GM18861 (cell line): ENCODE measurements at regions not wholly inside any gene's neighbourhood (a gene's known extent, or its start where the extent isn't known, plus 50 kb on each side); places are given as distances from the start of the nearest gene placed in this dataset.

Experiments used
- ATAC-seq: cut with Tn5 transposase; IDR thresholded peaks from one replicate; pipeline ENCODE4 v1.9.1; 2021; ENCODE audit not compliant: unreplicated experiment

DNA sequence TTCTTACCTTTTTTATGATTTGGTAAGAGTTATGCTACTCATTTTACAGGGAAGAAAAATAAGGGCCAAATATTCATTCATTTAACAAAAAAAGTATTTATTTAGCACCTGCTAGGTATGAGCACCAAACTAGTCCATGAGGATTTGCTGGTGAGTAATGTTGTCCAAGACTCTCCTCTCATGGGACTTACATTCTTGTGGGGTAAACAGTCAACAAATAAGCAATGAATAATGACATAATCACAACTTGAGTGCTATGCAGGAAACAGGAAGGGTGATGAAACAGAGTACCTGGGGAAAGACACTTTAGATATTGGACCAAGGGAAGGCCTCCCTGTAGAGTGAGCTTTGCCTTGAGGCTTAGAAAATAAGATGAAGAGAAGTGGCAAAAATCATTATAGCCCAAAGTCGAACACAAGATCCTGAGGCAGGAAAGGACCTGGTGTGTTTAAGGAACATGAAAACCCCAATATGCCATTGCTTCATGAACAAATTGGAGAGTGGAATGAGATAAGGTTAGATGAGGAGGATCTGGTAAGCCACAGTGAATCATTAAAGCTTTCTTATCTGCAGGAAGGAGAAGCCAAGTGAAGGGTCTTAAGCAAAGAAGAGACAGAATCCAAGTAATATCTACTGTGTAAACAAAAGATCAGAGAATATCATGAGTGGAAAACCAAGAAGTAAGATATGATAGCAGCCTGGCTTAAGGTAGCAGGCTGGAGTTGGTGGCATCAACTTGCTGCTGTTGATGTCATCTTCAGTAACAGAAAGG lies 294.5 kb upstream of the NBEA start:
- no peak for ATAC-seq

DNA sequence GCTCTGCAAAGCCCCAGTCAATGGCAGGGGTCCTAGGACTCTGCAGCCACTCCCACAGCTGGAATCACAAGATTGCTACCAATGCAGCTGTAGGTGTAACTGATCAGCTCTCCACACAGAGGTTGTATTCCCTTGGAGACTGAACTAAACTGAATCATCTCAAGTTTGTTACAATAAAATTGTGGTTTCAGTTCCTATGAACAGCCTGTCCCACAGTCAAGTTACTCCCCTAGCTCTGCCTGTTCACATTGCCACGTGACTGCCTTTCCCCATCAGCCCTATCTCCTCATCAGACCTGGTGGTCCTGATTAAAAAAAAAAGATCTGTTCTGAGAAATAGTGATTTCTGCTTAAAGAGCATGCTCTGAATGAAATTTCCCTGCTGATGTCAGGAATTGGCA lies 287.9 kb upstream of the NBEA start:
- no peak for ATAC-seq

DNA sequence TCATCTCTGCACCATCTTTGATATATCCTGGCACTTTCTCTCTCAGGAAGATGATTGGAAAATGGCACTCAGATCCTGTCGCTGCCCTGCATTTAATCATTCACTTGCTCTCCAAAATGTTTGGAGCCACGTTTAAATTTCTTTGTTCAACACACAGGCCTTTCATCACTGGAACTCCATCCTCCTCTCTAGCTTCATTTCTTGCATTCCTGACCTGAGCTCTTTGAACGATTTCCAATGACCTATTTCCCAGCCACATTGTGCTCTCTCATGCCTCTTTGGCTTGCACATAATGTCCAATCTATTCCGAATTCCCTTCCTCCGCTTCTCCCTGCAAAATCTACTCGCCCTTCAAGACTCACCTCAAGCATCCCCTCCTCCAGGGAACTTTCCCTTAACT lies 287.4 kb upstream of the NBEA start:
- no peak for ATAC-seq

DNA sequence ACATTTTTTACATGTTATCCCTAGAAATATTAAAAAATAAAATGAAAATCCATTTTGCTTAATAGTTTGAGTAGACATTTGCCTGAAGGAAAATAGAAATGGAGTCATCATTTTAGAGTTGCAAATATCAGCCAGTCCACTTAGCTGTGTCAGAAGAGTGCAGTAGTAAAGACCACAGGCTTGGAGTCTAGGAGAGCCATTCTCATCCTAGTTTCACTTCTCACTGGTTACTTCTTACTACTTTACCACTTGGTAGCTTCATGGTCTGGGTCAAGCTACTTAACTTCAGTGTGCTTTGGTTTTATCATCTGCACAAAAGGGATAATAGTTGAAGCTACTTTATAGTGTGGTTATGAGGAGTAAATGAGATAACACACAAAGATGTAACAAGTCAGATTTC lies 286.5 kb upstream of the NBEA start:
- no peak for ATAC-seq

GRCh38 chr13:34657716-34658115 lies 284.4 kb upstream of the NBEA start:
- ATAC-seq: no peak

- ATAC-seq: no peak
Observed at GRCh38 chr13:34667286-34668218, 274.5 kb upstream of the NBEA start.

GRCh38 chr13:34671137-34671536 lies 270.9 kb upstream of the NBEA start:
- no peak for ATAC-seq

- no peak for ATAC-seq
Observed at GRCh38 chr13:34672631-34673030, 269.4 kb upstream of the NBEA start.

DNA sequence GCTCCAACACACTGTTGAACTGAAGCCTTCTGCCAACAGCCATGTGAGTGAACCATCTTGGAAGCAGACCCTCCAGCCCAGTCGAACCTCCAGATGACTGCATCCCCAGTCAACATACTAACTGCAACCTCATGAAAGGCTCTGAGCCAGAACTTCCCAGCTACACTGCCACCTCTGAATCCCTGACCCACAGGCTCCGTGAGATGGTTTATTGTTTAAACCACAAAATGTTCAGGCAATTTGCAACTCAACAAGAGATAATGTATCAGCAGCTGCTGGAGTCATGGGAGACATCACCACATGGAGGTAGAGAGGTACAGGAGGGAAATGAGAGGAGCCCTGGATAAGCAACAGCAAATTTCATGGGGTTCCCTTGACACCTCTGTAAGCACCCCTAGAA lies 266.4 kb upstream of the NBEA start:
- ATAC-seq: no peak

GRCh38 chr13:34678154-34678553 lies 263.9 kb upstream of the NBEA start:
- ATAC-seq: no peak

GRCh38 chr13:34681405-34681955 lies 260.6 kb upstream of the NBEA start:
- ATAC-seq: no peak

- ATAC-seq: no peak
Observed at GRCh38 chr13:34695063-34695462, 247.0 kb upstream of the NBEA start.

GRCh38 chr13:34696296-34696695 lies 245.8 kb upstream of the NBEA start:
- no peak for ATAC-seq

DNA sequence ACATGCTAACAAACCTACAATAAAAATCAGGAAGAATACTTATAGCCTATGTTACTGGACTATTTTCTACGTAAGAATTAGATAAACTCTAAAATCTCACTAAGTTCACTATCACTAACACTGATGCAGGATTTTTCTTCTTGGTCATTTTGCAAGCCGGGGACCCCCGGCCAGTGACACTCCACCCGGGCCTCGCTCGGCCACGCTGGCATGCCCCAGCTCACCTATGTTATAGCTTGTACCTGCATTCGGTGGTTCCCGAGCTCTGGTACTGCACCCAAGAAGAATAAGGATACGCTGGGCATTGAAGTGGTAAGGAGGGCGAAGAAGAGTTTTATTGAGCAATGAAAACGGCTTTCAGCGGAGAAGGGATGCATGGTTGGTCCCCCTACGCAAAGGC lies 245.3 kb upstream of the NBEA start:
- ATAC-seq: no peak

DNA sequence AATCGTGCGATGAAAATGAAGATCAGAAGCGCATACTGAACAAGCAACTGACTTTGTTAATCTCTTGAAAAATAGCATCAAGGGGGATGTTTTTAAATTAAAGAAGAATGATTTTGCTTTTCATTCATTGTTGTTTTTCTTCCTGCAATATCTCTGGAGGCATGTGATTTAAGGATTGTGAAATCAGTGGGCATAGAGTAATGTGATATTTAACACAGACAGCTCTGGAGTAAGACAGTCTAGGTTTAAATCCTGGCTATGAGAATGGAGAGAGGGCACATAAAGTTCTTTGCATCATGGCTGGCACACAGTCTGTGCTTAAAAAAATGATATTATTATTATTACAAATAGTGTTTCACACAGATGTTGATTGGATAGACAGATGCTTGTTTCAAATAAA lies 243.1 kb upstream of the NBEA start:
- no peak for ATAC-seq

DNA sequence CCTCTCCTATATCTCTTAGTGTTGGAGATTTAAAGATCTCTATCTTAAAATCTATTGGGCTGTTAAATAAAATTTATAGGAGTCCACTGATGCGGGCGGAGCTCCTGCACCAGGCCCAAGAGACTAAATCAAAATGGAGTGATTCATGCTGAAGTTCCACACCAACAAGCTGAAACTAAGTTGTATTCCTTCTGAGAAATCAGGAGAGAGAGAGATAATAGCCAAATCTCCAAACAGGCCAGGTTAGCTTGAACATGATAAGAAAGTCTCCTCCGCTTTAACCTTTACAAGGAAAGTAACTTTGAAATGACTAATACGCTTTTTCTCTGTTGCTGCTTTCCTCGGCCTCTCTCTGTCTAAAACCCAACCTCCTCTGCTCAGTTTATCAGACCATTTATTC lies 241.9 kb upstream of the NBEA start:
- no peak for ATAC-seq

- ATAC-seq: no peak
Observed at GRCh38 chr13:34701919-34702318, 240.2 kb upstream of the NBEA start.

GRCh38 chr13:34708566-34709313 lies 233.3 kb upstream of the NBEA start:
- no peak for ATAC-seq

- no peak for ATAC-seq
Observed at GRCh38 chr13:34719060-34719875, 222.8 kb upstream of the NBEA start.

- no peak for ATAC-seq
Observed at GRCh38 chr13:34720618-34721017, 221.5 kb upstream of the NBEA start.
